NCI-H128 (cell line): ENCODE measurements at regions not wholly inside any gene's neighbourhood (a gene's known extent, or its start where the extent isn't known, plus 50 kb on each side); places are given as distances from the start of the nearest gene placed in this dataset.
"Not testable (repeated sequence)": the region's sequence is repeated elsewhere in the genome, so short reads cannot be mapped to it uniquely, and the experiment has no call there.

ENCODE experiments used
- DNase-seq: peaks from one replicate; lab custom pipeline; 2025; ENCODE audit not compliant: unreplicated experiment; lab: John Stamatoyannopoulos, UW

DNA sequence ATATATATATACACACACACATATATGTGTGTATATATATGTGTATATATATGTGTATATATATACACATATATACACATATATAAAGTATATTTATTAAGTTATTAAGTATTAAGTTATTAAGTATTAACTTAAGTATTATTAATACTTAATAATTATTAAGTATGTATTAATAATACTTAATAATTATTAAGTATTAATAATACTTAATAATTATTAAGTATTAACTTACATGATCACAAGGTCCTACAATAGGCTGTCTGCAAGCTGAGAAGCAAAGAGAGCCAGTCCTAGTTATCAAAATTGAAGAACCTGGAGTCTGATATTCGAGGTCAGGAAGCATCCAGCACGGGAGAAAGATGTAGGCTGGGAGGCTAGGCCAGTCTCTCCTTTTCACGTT is 130.1 kb upstream of the FAM3C start:
- not testable (repeated sequence) for DNase-seq

GRCh38 chr7:121525155-121525819 is 129.2 kb upstream of the FAM3C start:
- DNase-seq: no peak

DNA sequence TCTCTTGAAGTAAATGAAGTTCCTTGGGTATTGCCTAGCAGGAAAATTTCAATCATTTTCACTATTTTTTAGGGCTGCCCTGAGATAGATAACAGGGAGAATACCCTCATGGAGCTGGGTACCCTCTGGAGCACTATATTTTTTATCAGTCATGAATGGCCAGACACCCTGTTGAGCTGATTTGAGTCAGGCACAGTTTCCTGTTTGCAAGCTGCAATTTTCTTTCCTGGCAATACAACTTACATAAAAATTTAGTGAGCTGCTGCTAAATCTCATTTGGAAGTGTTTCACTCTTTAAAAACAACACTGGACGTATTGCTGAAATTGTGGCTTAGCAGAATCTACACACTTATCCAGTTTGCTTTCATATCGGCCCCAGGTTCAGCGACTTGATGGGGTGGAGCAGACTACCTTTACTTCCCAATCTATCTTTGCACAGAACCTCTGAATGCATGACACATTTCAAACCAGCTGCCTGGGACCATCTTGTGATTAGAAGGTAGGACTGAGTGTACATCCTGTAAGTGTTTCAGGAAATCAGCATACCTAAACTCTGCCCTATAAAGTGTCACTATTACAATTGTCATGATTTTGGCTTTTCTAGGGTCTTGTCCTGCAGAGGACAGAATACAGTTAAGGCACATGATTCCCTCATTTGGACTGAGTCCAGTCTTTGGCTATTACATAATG is 125.7 kb upstream of the FAM3C start:
- no peak for DNase-seq

- DNase-seq: no peak
Observed at GRCh38 chr7:121520911-121521310, 124.8 kb upstream of the FAM3C start.

- DNase-seq: no peak
Observed at GRCh38 chr7:121519548-121520521, 123.7 kb upstream of the FAM3C start.

GRCh38 chr7:121517591-121517990 is 121.5 kb upstream of the FAM3C start:
- DNase-seq: no peak

DNA sequence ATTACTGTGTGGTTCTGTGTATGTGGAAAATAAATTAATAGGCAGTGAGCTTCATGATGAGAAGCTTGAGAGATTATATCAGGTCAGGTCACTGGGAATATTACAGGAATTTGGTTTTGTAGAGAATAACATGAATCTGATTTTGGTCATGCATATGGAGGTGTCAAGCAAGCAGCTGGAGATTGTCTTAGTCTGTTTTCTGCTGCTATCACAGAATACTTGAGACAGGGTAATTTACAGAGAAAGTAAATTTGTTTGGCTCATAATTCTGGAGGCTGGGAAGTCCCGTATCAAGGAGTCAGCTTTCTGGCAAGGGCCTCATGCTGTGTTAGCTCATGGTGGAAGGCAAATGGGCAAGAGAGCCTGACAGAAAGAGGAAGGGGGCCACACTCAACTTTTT is 120.7 kb upstream of the FAM3C start:
- DNase-seq: no peak

- no peak for DNase-seq
Observed at GRCh38 chr7:121515630-121516401, 119.7 kb upstream of the FAM3C start.

DNA sequence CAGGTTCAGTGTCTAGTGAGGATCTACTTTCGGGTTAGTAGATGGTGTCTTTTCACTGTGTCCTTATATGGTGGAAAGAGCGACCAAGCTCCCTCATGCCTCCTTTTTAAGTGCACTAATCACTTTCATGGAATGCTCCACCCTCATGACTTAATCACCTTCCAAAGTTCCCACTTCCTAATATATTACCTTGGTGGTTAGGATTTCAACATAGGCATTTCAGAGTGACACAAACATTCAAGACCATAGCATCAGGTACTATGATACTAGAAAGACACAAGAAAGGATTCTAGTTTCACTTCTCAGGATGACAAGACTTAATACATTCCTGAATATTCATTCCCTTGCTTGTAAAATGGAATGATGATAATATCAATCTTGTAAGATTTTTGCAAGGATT is 119.1 kb upstream of the FAM3C start:
- DNase-seq: no peak

DNA sequence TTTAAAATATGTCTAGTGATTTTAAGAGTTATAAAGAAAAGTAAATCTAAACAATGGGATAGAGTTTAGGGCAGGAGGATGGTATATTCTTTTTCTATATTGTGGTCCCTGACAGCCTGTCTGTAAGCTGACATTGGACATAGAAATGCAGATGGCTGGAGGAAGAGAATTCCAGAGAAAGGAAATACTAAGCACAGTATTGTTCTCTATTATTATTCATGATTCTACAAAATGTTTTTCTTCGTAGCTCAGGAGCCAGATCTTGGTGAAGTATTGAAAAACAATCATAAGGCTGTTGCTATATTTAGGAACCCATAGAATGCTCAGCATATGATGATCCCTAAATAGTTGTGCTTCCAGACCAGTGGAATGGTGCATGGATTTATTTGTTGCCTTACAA is 117.0 kb upstream of the FAM3C start:
- DNase-seq: no peak

DNA sequence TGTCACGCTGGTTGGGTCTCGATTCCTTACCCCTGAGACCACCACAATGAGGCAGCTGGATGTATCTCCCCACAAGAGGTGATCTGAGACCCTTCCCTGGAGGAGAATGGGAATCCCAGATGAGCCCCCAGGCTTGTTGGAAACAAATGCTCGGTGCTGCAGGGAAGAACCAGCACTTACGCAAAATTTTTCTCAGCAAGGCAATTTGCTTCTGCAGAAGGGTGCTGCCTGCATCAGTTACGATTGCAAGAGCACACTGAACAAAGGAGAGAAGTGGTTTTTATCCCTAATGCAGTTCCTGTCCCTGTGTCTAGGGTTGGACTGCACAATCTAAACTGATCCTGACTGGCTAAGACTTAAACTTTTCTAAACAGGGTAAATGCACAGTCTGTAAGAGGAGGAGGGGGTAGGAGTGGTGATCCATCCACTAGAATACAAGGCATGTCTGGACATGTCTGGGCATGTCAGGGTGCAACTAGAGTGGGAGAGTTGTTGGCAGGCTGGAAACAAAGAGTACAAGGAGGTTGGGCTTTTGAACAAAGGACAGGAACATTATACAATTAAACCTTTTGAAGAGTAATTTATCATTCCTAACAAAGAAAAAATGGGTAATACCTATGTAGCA is 114.9 kb upstream of the FAM3C start:
- no peak for DNase-seq

DNA sequence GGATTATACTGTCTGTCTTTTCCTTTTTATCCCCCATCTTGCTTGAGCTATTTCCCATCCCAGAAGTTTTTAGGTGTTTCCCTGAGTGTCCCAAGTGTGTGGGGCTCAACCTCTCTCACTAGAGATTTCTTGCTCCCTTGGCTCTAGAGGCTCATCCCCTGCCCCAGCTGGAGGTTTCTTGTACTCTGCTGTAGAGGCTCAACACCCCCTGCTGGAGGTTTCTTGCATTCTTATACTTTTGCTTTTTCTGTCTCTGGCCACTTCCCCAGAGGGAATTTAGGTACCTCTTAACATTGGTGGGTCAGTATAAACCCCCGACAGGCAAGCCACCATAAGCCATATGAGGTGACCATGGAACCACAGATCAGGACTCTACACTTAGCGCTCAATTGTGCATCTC is 114.2 kb upstream of the FAM3C start:
- DNase-seq: no peak

DNA sequence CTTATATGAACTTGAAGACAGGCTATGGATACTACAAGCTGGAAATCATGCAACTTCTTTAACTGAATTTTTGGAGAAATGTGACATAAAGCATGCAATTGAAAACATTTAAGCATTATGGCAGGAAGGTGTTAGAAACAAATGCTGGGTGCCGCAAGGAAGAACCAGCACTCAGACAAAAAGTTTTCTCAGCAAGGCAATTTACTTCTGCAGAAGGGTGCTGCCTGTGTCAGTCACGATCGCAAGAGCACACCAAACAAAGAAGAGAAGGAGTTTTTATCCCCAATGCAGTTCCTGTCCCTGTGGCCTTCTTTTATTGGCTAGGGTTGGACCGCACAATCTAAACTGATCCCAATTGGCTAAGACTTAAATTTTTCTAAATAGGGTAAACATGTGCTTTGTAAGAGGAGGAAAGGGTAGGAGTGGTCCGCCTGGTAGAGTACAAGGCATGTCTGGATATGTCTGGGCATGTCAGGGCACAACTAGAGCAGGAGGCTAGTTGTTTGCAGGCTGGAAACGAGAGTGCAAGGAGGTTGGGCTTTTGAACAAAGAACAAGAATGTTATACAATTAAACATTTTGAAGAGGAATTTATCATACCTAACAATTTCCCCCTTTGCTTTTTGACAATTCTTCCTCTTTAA is 109.6 kb upstream of the FAM3C start:
- no peak for DNase-seq

DNA sequence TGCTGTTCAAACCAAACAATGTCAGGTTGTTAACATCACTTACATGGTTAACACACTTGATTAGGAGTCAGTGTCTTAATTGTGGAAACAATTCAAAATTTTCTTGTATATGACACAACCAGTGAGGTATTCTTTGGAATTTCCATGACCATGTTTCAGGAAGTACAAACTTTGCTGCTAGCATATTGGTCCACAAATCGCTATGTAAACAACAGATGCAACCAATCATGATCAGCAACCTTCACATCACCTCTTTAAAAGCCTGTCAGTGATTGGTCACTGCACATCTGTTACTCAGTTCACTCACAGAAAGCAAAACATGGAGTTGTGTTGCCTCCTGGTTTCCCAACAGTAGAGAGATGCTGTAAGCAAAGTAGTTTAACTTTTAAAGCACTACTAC is 108.9 kb upstream of the FAM3C start:
- DNase-seq: no peak

DNA sequence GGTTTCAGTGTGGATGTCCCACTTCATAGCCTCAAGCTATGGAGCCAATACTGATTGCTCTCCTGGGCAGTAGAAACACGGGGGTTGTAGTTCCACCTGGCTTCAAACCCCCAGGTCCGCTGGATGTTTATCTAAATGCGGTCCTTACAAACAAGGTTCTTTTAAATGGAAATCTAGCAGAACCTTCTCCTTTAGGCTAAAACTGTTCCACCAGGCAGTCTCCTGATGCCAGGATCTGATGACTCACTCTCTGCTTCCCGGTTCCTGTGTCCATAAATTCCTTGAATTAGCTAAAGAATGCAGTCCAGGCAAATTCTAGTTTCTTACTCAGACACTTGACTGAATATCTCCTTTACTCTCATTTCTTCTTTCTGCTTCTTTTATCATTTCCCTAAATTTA is 108.4 kb upstream of the FAM3C start:
- no peak for DNase-seq

- DNase-seq: no peak
Observed at GRCh38 chr7:121503730-121504129, 107.6 kb upstream of the FAM3C start.

DNA sequence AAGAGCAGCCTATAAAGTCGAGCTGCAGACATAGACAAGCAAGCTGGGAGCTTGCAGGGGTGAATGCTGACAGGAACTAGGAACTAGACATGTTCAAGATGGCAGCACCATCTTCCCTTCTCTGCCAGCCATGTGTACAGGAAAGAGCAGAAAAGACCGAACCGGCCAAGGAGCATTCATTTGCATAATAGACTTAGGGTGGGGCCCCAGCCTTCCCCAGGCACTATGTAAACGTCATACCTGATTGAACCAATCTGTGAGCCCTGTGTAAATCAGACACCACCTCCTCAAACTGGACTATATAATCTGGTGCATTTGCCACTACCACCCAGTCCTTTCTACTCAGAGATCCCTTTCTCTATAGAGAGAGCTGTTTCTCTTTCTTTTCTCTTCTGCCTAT is 106.9 kb upstream of the FAM3C start:
- no peak for DNase-seq

DNA sequence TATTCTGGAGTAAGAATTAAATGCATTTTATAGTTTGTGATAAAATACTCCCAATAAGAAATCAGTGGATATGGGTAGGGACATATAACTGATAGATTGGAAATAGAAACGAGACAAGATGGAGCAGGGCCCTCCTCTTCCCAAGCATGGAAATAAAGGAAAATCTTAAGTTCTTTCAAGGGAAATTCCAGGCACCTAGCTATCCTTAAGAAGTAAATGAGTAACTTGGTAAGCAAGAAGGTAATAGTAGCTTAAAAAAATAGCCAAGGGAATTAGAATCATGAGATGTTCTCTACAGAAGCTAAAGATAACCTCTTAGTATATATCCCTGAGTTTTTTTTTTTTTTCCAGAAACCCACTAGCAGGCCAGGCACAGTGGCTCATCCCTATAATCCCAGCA is 105.5 kb upstream of the FAM3C start:
- no peak for DNase-seq

DNA sequence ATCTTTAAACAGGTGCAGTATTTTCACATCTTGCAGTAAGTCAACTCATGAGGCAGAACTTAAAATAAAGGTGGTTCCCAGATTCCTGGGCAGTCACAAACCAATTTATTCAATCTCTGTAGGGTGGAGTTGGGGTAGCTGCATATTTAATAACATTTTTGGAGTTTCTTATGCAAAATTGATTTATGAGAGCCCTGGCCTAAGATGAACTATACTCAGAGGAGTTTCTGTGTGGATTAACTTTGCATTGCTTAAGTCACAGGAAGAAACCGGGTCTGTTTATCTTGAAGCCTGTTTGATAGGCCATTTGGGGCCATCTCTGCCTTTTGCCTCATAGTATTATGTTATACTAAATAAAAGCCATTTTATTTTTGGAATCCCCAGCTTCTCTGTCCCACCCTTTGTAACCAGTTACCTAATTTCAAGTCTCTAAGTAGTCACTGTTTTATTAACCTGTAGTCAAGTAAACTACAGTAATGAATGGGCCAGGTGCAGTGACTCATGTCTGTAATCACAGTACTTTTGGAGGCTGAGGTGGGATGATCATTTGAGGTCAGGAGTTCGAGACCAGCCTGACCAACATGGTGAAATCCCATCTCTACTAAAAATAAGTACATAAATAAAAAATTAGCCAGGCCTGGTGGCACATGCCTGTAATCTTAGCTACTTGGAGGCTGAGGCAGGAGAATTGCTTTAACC is 104.4 kb upstream of the FAM3C start:
- no peak for DNase-seq

DNA sequence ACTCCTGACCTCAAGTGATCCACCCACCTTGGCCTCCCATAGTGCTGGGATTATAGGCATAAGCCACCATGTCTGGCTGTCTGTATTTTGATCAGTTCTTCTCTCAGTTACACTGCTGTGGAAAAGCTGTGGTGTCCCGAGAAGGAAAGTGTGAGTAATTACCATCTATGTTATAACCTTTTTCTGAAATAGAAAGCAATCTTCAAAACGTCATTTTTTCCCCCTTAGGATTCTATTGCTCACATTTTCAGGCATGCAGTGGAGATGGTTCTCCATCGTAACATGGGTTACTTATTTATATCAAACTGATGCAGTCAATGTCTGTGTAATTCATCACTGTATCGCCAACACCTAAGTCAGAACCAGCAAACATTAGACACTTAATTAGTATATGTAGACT is 103.5 kb upstream of the FAM3C start:
- no peak for DNase-seq
